Lower leg skin (tissue), 4 donors: ENCODE measurements at regions not wholly inside any gene's neighbourhood (a gene's known extent, or its start where the extent isn't known, plus 50 kb on each side); places are given as distances from the start of the nearest gene placed in this dataset.

Experiments
- DNase-seq, 2 donors: peaks; one replicate each; pipeline ENCODE4 v3.0.0-alpha.2; 2019; ENCODE audit warnings: low spot score in 2 of 2
- H3K4me3 ChIP-seq: fragments of 200-600 bp; sonication (generic); 2 replicates; pipeline ENCODE4 v1.5.1; 2017; ENCODE audit warnings: mild to moderate bottlenecking, low read depth; ENCODE audit not compliant: poor library complexity, severe bottlenecking
- CTCF ChIP-seq, 3 donors: fragments of 450-650 bp; IDR thresholded peaks; one replicate each; pipeline ENCODE4 v1.5.1; 2016; ENCODE audit warnings: antibody characterized with exemption in 3 of 3, mild to moderate bottlenecking in 3 of 3, moderate library complexity in 2 of 3
- POLR2A ChIP-seq, 2 donors: fragments of 450-650 bp; IDR thresholded peaks; one replicate each; pipeline ENCODE4 v1.6.1; 2016 to 2017; ENCODE audit warnings: antibody characterized with exemption in 2 of 2, mild to moderate bottlenecking in 1 of 2, moderate library complexity in 1 of 2
- WGBS, 2 donors: methylation state at CpG; one replicate each; pipeline ENCODE4 v1.1.5; 2018; 5-methylcytosine and 5-hydroxymethylcytosine counted together
- intact Hi-C: fragments of 100-400 bp; cut with DNase I; formaldehyde crosslinking; loops from one replicate; pipeline ENCODE4 v1.15.0; 2023; ENCODE audit warnings: low total_unique reads

GRCh38 chr2:226320076-226320948 is 479.3 kb downstream of the IRS1 start:
- WGBS, 2 donors = 94 to 96% methylated on average over 6 of the region's 6 CpGs
- intact Hi-C loops = no loop called here
- no peak overlapping the region for H3K4me3 ChIP-seq
- TF ChIP-seq POLR2A (IDR thresholded peaks at IDR 0.05) (no peak), CTCF (IDR thresholded peaks at IDR 0.05) (no peak)
- DNase-seq = no peak

- 86 to 90% methylated on average over 2 of the region's 2 CpGs for WGBS, 2 donors
Observed at GRCh38 chr2:226317970-226318369, 481.6 kb downstream of the IRS1 start.

GRCh38 chr2:226313060-226313459 is 486.6 kb downstream of the IRS1 start:
- 86 to 90% methylated on average over 3 of the region's 3 CpGs for WGBS, 2 donors
- no peak for DNase-seq
- H3K4me3 ChIP-seq = no peak overlapping the region
- no peak for TF ChIP-seq POLR2A (IDR thresholded peaks at IDR 0.05)
- TF ChIP-seq CTCF (IDR thresholded peaks at IDR 0.05) = no peak
- intact Hi-C loops = no loop called here

More at GRCh38 chr2:226317970-226318369, 481.6 kb downstream of the IRS1 start:
- DNase-seq = no peak
- TF ChIP-seq POLR2A (IDR thresholded peaks at IDR 0.05) = no peak
- TF ChIP-seq CTCF (IDR thresholded peaks at IDR 0.05) = no peak
- intact Hi-C loops = no loop called here
- no peak overlapping the region for H3K4me3 ChIP-seq

- H3K4me3 ChIP-seq = no peak overlapping the region
- DNase-seq = no peak
- intact Hi-C loops = no loop called here
- WGBS, 2 donors = 85 to 93% methylated on average over 5 of the region's 5 CpGs
- TF ChIP-seq POLR2A (IDR thresholded peaks at IDR 0.05) (no peak), CTCF (IDR thresholded peaks at IDR 0.05) (no peak)
Observed at GRCh38 chr2:226312155-226312554, 487.5 kb downstream of the IRS1 start.

- TF ChIP-seq POLR2A (IDR thresholded peaks at IDR 0.05) (no peak), CTCF (IDR thresholded peaks at IDR 0.05) (no peak)
Observed at GRCh38 chr2:226310146-226310545, 489.5 kb downstream of the IRS1 start.

More at GRCh38 chr2:226310146-226310545, 489.5 kb downstream of the IRS1 start:
- DNase-seq = no peak
- intact Hi-C loops = no loop called here
- no peak overlapping the region for H3K4me3 ChIP-seq
- 63 to 65% methylated on average over 6 of the region's 6 CpGs for WGBS, 2 donors
